HepG2 (cell line): ENCODE measurements at regions not wholly inside any gene's neighbourhood (a gene's known extent, or its start where the extent isn't known, plus 50 kb on each side); places are given as distances from the start of the nearest gene placed in this dataset.

Source experiments
- ATAC-seq: fragments of 200-7000 bp; cut with Tn5 transposase; 3 replicates; pipeline ENCODE4 v1.9.1; 2020; ENCODE audit warnings: mild to moderate bottlenecking, moderate library complexity
- BruUV-seq: library from RNA; stranded (reverse); fragments of 400-500 nt; replicated peaks from 2 replicates; lab custom pipeline; 2021; lab: Mats Ljungman, UMichigan
- CTCF ChIA-PET: fragments of 300-600 bp; formaldehyde crosslinking; extraction: SDS; loops from one replicate; lab custom pipeline; 2021; ENCODE audit warnings: low total read pairs, inconsistent platforms, low intra/inter-chr PET ratio; lab: Yijun Ruan, JAX
- POLR2A ChIA-PET: fragments of 350-600 bp; sonication (Branson Sonifier 250); formaldehyde crosslinking; loops from one replicate; lab custom pipeline; 2020; ENCODE audit warnings: antibody characterized with exemption, inconsistent platforms; lab: Yijun Ruan, JAX
- DNase-seq: peaks from one replicate; pipeline ENCODE4 v3.0.0-alpha.2; 2015; ENCODE audit warnings: low spot score
- FAIRE-seq: peaks from 3 replicates; lab custom pipeline; 2011; peaks lifted over from hg19 to GRCh38; lab: Jason Lieb, UNC
- H2AFZ ChIP-seq: one replicate; pipeline ENCODE4 v1.6.1; 2011; ENCODE audit warnings: low read length, inconsistent platforms
- H3K27ac ChIP-seq: fragments of 300-600 bp; 3 replicates; pipeline ENCODE4 v1.8.0; 2011; ENCODE audit warnings: mixed run types, mild to moderate bottlenecking, mixed read lengths, low read length, inconsistent platforms; ENCODE audit not compliant: insufficient read depth; ENCODE audit errors: extremely low read length
- H3K27me3 ChIP-seq, 2 experiments: fragments of 200-600 bp in 1 of 2; 2 replicates in 1 of 2; 3 replicates in 1 of 2; pipeline versions ENCODE4 v1.6.0 to v1.8.0; 2011; ENCODE audit warnings: low read length in 2 of 2, mild to moderate bottlenecking in 2 of 2, moderate library complexity in 2 of 2, inconsistent platforms in 1 of 2; ENCODE audit not compliant: insufficient read depth in 2 of 2, control insufficient read depth in 1 of 2
- H3K36me3 ChIP-seq, 2 experiments: fragments of 200-600 bp in 1 of 2; replicated peaks in 1 of 2; 2 replicates in 1 of 2; 3 replicates in 1 of 2; pipeline versions ENCODE4 v1.5.1 to v1.8.0; 2011; ENCODE audit warnings: low read length in 2 of 2, inconsistent platforms in 1 of 2; ENCODE audit not compliant: insufficient read depth in 2 of 2, control insufficient read depth in 1 of 2
- H3K4me1 ChIP-seq: 2 replicates; pipeline ENCODE4 v1.5.1; 2012; ENCODE audit warnings: low read length, inconsistent platforms; ENCODE audit not compliant: insufficient read depth
- H3K4me2 ChIP-seq: 2 replicates; pipeline ENCODE4 v1.6.0; 2011; ENCODE audit warnings: low read depth, low read length, inconsistent platforms
- H3K4me3 ChIP-seq, 3 experiments: fragments of 200-600 bp in 1 of 3; sonication (generic), shearing (Covaris generic) in 1 of 3; replicated peaks in 1 of 3; 2 replicates each; pipeline ENCODE4 v1.5.1; 2011 to 2016; ENCODE audit warnings: low read length in 3 of 3, inconsistent platforms in 2 of 3, low read depth in 2 of 3, mild to moderate bottlenecking in 2 of 3, control low read depth in 1 of 3, mixed read lengths in 1 of 3; ENCODE audit not compliant: insufficient read depth in 1 of 3
- H3K79me2 ChIP-seq: one replicate; pipeline ENCODE4 v1.6.1; 2011; ENCODE audit warnings: low read length, inconsistent platforms; ENCODE audit not compliant: insufficient read depth
- H3K9ac ChIP-seq: 2 replicates; pipeline ENCODE4 v1.6.0; 2011; ENCODE audit warnings: mild to moderate bottlenecking, low read depth, low read length, inconsistent platforms; ENCODE audit not compliant: insufficient read depth
- H3K9me3 ChIP-seq: 2 replicates; pipeline ENCODE4 v1.5.1; 2012; ENCODE audit warnings: mild to moderate bottlenecking, low read length
- H4K20me1 ChIP-seq: 2 replicates; pipeline ENCODE4 v1.6.0; 2011; ENCODE audit warnings: inconsistent platforms, mild to moderate bottlenecking, low read length, moderate library complexity; ENCODE audit not compliant: insufficient read depth
- CAMTA2 ChIP-seq: sonication (generic); formaldehyde crosslinking; IDR thresholded peaks from 2 replicates; pipeline ENCODE4 v1.4.0; 2020; ENCODE audit warnings: mild to moderate bottlenecking, missing genetic modification reagents, borderline replicate concordance
- CEBPZ ChIP-seq: IDR thresholded peaks from 2 replicates; pipeline ENCODE4 v1.6.1; 2012; ENCODE audit warnings: low read length, improper control_type of control experiment
- HMG20B ChIP-seq: conservative IDR thresholded peaks from 2 replicates; pipeline ENCODE4 v1.6.1; 2016; ENCODE audit warnings: missing genetic modification reagents, missing compliant biosample characterization
- KDM3A ChIP-seq: IDR thresholded peaks from 2 replicates; pipeline ENCODE4 v1.6.1; 2018; ENCODE audit warnings: low read depth, missing compliant biosample characterization
- MAFG ChIP-seq: sonication (generic); formaldehyde crosslinking; IDR thresholded peaks from 2 replicates; pipeline ENCODE4 v1.5.1; 2020; ENCODE audit warnings: mild to moderate bottlenecking, missing genetic modification reagents
- NFE2L2 ChIP-seq: fragments of 150-350 bp; IDR thresholded peaks from 2 replicates; pipeline ENCODE4 v1.6.1; 2014; ENCODE audit warnings: low read length
- RFXAP ChIP-seq: sonication (generic); formaldehyde crosslinking; IDR thresholded peaks from 2 replicates; pipeline ENCODE4 v1.4.0; 2020; ENCODE audit warnings: missing genetic modification reagents, borderline replicate concordance
- SMARCE1 ChIP-seq: fragments of 450-650 bp; IDR thresholded peaks from 2 replicates; pipeline ENCODE4 v1.6.1; 2017; ENCODE audit warnings: borderline replicate concordance
- SOX13 ChIP-seq, 3 experiments: fragments of 450-650 bp in 1 of 3; sonication (generic) in 1 of 3; formaldehyde crosslinking in 1 of 3; IDR thresholded peaks in 2 of 3; conservative IDR thresholded peaks in 1 of 3; 2 replicates each; pipeline versions ENCODE4 v1.5.0 to v1.6.1; 2016 to 2020; ENCODE audit warnings: antibody characterized with exemption in 1 of 3, mild to moderate bottlenecking in 1 of 3, missing compliant biosample characterization in 1 of 3, missing genetic modification reagents in 1 of 3, moderate library complexity in 1 of 3
- ZEB1 ChIP-seq: IDR thresholded peaks from 2 replicates; pipeline ENCODE4 v1.6.1; 2012; ENCODE audit warnings: mild to moderate bottlenecking, low read depth, inconsistent platforms; ENCODE audit not compliant: insufficient replicate concordance
- ZFX ChIP-seq: sonication (generic); formaldehyde crosslinking; IDR thresholded peaks from 2 replicates; pipeline ENCODE4 v1.4.0; 2020; ENCODE audit warnings: mild to moderate bottlenecking, low read depth, missing genetic modification reagents, moderate library complexity
- ZNF138 ChIP-seq: sonication (generic); formaldehyde crosslinking; IDR thresholded peaks from 2 replicates; pipeline ENCODE4 v1.5.0; 2020; ENCODE audit warnings: mild to moderate bottlenecking, low read depth, missing genetic modification reagents
- ZNF33A ChIP-seq: sonication (generic); formaldehyde crosslinking; IDR thresholded peaks from 2 replicates; pipeline ENCODE4 v1.5.1; 2020; ENCODE audit warnings: missing genetic modification reagents, mild to moderate bottlenecking, moderate library complexity, borderline replicate concordance
- ZNF33B ChIP-seq: sonication (generic); formaldehyde crosslinking; IDR thresholded peaks from 2 replicates; pipeline ENCODE4 v1.5.1; 2020; ENCODE audit warnings: mild to moderate bottlenecking, missing genetic modification reagents
- ZNF724P ChIP-seq: sonication (generic); formaldehyde crosslinking; IDR thresholded peaks from 2 replicates; pipeline ENCODE4 v1.8.0; 2022; ENCODE audit warnings: missing genetic modification reagents, borderline replicate concordance
- ZNF784 ChIP-seq: sonication (generic); formaldehyde crosslinking; IDR thresholded peaks from 2 replicates; pipeline ENCODE4 v1.5.1; 2020; ENCODE audit warnings: missing genetic modification reagents, mild to moderate bottlenecking, borderline replicate concordance
- WGBS: methylation state at CpG from one replicate; pipeline ENCODE4 v1.1.6; 2017; ENCODE audit warnings: low lambda C conversion rate; 5-methylcytosine and 5-hydroxymethylcytosine counted together
- in situ Hi-C: cut with HindIII; loops from 2 replicates; pipeline ENCODE4 v1.10.0; 2017; ENCODE audit warnings: low pct_unique_long_range_greater_than_20kb; ENCODE audit not compliant: extremely low pct_ligation_motif_present
- intact Hi-C: fragments of 100-400 bp; cut with micrococcal nuclease; formaldehyde crosslinking; loops from one replicate; pipeline ENCODE4 v1.10.0; 2022; ENCODE audit not compliant: unreplicated experiment

GRCh38 chr10:121053151-121053550 lies 202.0 kb downstream of the WDR11 start:
- 63% methylated on average over 3 of the region's 3 CpGs for WGBS
- Histone ChIP-seq H2AFZ (no peak overlapping the region), H3K4me1 (no peaks in the 10 kb centered on the region), H3K9ac (no peak overlapping the region), H3K27me3 (no peaks in the 10 kb centered on the region), H3K9me3 (no peaks in the 10 kb centered on the region), H3K36me3 (no peaks in the 10 kb centered on the region), H3K27ac (no peak overlapping the region), H3K79me2 (no peaks in the 10 kb centered on the region), H4K20me1 (no peaks in the 10 kb centered on the region), H3K4me3 (no peak overlapping the region)
- FAIRE-seq = no peak
- DNase-seq = no peak
- ChIA-PET CTCF (interaction anchor here (0.5 kb wide), 1 partner anchor 22 kb away, joined by 3 read pairs; no protein-coding TSS in a partner anchor), POLR2A (no interaction called here)
- BruUV-seq = no TSS peak
- intact Hi-C loops (no loop called here), in situ Hi-C loops (no loop called here)
- no peak for TF ChIP-seq ZFX (CRISPR knock-in tag)
- TF ChIP-seq HMG20B (CRISPR knock-in tag) = no peak
- TF ChIP-seq NFE2L2 = no peak
- no peak for TF ChIP-seq ZNF138
- TF ChIP-seq CEBPZ = no peak
- TF ChIP-seq ZNF724P = no peak
- no peak for TF ChIP-seq MAFG (CRISPR knock-in tag)
- no peak for TF ChIP-seq CAMTA2 (CRISPR knock-in tag)
- no peak for TF ChIP-seq ZNF784 (CRISPR knock-in tag)
- TF ChIP-seq RFXAP (CRISPR knock-in tag) = no peak
- no peak for TF ChIP-seq ZNF33A (CRISPR knock-in tag)
- no peak for TF ChIP-seq ZNF33B (CRISPR knock-in tag)
- no peak for TF ChIP-seq SMARCE1
- TF ChIP-seq KDM3A (CRISPR knock-in tag) = no peak
- TF ChIP-seq ZEB1 = no peak
- no peak for TF ChIP-seq SOX13 (IDR thresholded peaks at IDR 0.05)
- no peak for TF ChIP-seq SOX13 (CRISPR knock-in tag; conservative IDR thresholded peaks at IDR 0.05 in 1 of 2, IDR thresholded peaks at IDR 0.05 in 1 of 2)
- TF ChIP-seq, all 625 proteins: peak for 0
- H3K4me2 ChIP-seq = no peak overlapping the region
- no peak for ATAC-seq
